ENCODE measurements at regions not wholly inside any gene's neighbourhood (a gene's known extent, or its start where the extent isn't known, plus 50 kb on each side); places are given as distances from the start of the nearest gene placed in this dataset.

GRCh38 chr3:160112481-160112880 lies 112.7 kb upstream of the C3orf80 start:
- Histone ChIP-seq H3K27ac (ENCODE audit: low read depth in 1 of 2, low read length in 2 of 2) (no peak overlapping the region), H3K4me3 (replicated peaks in 1 of 3; ENCODE audit: low read depth in 2 of 3, low read length in 3 of 3) (no peak overlapping the region), H3K27me3 (ENCODE audit: control insufficient read depth in 2 of 2, insufficient read depth in 2 of 2, low read length in 2 of 2) (no peaks in the 10 kb centered on the region), H3K36me3 (replicated peaks in 1 of 2; ENCODE audit: control insufficient read depth in 1 of 2, insufficient read depth in 2 of 2, low read length in 2 of 2) (no peaks in the 10 kb centered on the region), H3K79me2 (ENCODE audit: insufficient read depth, low read length) (no peaks in the 10 kb centered on the region), H2AFZ (ENCODE audit: insufficient read depth, low read depth, low read length, poor library complexity, severe bottlenecking) (no peak overlapping the region), H3K9ac (ENCODE audit: insufficient read depth, low read length, poor library complexity, severe bottlenecking) (no peak overlapping the region), H3K9me3 (replicated peaks in 1 of 2; ENCODE audit: control insufficient read depth in 1 of 2, insufficient read depth in 1 of 2, low read length in 2 of 2) (no peaks in the 10 kb centered on the region), H4K20me1 (ENCODE audit: insufficient read depth, low read length) (no peaks in the 10 kb centered on the region), H3K4me1 (ENCODE audit: control insufficient read depth in 1 of 2, insufficient read depth in 2 of 2, low read length in 2 of 2) (peaks cover 0 to 2% of the 10 kb centered on the region in 2 donors), H3K4me2 (replicated peaks; ENCODE audit: extremely low read depth, low read length, poor library complexity, severe bottlenecking) (no peak overlapping the region)
- no peak for TF ChIP-seq CTCF (IDR thresholded peaks at IDR 0.05)
- Mint-ChIP-seq H3K4me1 (peaks cover 6% of the 10 kb centered on the region), H3K27me3 (ENCODE audit: low read depth in 3 of 3) (peaks cover 0 to 2% (median 1%) of the 10 kb centered on the region in 3 donors), H3K9me3 (peaks cover 0 to 3% (median 0%) of the 10 kb centered on the region in 7 donors), H3K4me3 (no peak overlapping the region), H3K27ac (peak overlapping the region in 1 of 7 donors; percentile 16), H3K36me3 (no peaks in the 10 kb centered on the region)
- no peak for DNase-seq
- intact Hi-C loops (cut with micrococcal nuclease), result no loop called here
- no CpG with 5 or more reads among the region's 1 CpG for WGBS (ENCODE audit: insufficient coverage)

GRCh38 chr3:160112996-160113395 lies 112.2 kb upstream of the C3orf80 start:
- 100% methylated on average over 1 of the region's 4 CpGs for WGBS (ENCODE audit: insufficient coverage)
- Histone ChIP-seq H3K9me3 (replicated peaks in 1 of 2; ENCODE audit: control insufficient read depth in 1 of 2, insufficient read depth in 1 of 2, low read length in 2 of 2) (no peaks in the 10 kb centered on the region), H3K4me3 (replicated peaks in 1 of 3; ENCODE audit: low read depth in 2 of 3, low read length in 3 of 3) (no peak overlapping the region), H3K27me3 (ENCODE audit: control insufficient read depth in 2 of 2, insufficient read depth in 2 of 2, low read length in 2 of 2) (no peaks in the 10 kb centered on the region), H2AFZ (ENCODE audit: insufficient read depth, low read depth, low read length, poor library complexity, severe bottlenecking) (no peak overlapping the region), H3K36me3 (replicated peaks in 1 of 2; ENCODE audit: control insufficient read depth in 1 of 2, insufficient read depth in 2 of 2, low read length in 2 of 2) (no peaks in the 10 kb centered on the region), H3K27ac (ENCODE audit: low read depth in 1 of 2, low read length in 2 of 2) (no peak overlapping the region), H4K20me1 (ENCODE audit: insufficient read depth, low read length) (no peaks in the 10 kb centered on the region), H3K79me2 (ENCODE audit: insufficient read depth, low read length) (no peaks in the 10 kb centered on the region), H3K4me2 (replicated peaks; ENCODE audit: extremely low read depth, low read length, poor library complexity, severe bottlenecking) (no peak overlapping the region), H3K4me1 (ENCODE audit: control insufficient read depth in 1 of 2, insufficient read depth in 2 of 2, low read length in 2 of 2) (no peaks in the 10 kb centered on the region), H3K9ac (ENCODE audit: insufficient read depth, low read length, poor library complexity, severe bottlenecking) (no peak overlapping the region)
- TF ChIP-seq CTCF (IDR thresholded peaks at IDR 0.05), result no peak
- H3K9me3 Mint-ChIP-seq, result peaks cover 0 to 4% (median 0%) of the 10 kb centered on the region in 7 donors
- H3K27me3 Mint-ChIP-seq (ENCODE audit: low read depth in 3 of 3), result peaks cover 0 to 2% (median 1%) of the 10 kb centered on the region in 3 donors
- no peak overlapping the region for H3K4me3 Mint-ChIP-seq
- intact Hi-C loops (cut with micrococcal nuclease), result no loop called here
- no peak overlapping the region for H3K27ac Mint-ChIP-seq
- no peaks in the 10 kb centered on the region for H3K36me3 Mint-ChIP-seq
- H3K4me1 Mint-ChIP-seq, result peaks cover 4% of the 10 kb centered on the region
- DNase-seq, result no peak
